SKM-1 (cell line): ENCODE measurements at regions not wholly inside any gene's neighbourhood (a gene's known extent, or its start where the extent isn't known, plus 50 kb on each side); places are given as distances from the start of the nearest gene placed in this dataset.
"Not testable (repeated sequence)": the region's sequence is repeated elsewhere in the genome, so short reads cannot be mapped to it uniquely, and the experiment has no call there.

Experiments
- DNase-seq: peaks from one replicate; lab custom pipeline; 2025; ENCODE audit not compliant: unreplicated experiment; lab: John Stamatoyannopoulos, UW

- not testable (repeated sequence) for DNase-seq
Observed at GRCh38 chr4:27075603-27076002, 215.0 kb downstream of the STIM2 start.

DNA sequence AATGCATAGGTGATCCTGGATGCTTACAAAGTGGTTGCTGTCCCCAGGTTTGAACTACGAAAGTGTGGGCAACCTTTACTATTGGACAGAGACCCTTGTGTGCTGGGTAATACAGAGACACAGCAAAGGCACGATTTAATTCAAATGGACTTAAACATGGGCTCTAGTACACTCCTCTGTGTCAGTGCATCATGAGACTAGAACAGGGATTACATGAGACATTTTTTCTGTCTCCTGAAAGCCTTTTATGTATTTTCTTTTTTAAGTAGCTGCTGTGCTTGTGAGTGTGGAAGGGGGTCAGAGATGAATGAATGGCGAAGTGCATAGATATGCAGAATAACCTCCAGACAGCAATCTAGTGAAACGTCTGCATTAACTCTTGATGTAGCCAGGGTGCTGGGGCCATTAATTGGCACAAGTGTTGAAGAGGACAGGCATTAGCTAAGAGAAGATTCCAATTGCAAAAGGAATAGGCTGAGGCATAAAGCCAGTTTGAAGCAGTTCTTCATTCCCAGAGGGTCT is 218.4 kb downstream of the STIM2 start:
- DNase-seq: no peak

DNA sequence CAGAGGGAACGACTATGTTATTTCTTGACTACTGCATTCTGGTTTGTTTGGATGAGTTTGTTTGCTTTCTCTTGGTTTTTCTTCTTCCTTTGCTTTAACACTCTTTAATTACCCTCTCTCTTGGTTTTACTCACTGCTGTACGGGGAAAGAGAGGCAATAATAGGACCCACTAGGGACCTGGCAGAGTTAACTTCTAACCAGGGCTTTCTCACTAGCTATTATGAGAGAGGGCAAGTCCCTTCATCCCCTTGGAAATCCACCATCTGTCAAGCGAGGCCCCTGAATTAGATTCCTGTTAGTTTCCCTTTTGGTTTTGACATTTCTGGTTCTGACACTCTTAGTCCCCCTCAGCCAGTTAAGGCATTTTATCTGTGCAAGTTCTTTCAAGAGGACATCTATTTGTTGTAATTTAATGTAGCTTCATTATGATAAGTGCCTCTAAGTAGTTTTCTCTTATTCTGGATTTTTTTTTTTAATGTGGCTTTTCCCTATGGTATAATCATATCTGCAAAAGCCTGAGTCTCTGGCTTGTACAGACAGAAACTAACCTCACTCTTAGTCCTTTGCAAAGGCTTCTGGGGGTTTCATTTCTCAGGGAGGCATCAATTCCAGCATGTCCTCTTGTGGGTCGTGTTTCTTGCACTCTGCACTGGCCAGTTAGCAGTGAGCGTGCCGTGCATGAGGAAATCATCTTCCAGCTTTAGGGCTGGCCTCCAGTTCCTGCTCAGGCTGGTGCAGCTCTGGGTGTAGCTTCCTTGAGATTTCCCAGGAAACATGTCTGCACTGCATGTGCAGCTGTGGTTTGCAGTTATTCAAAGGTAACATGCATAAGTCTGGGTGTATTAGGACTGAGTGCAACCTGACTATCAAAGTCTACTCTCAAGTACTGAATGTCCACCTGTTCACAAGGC is 221.3 kb downstream of the STIM2 start:
- no peak for DNase-seq

- DNase-seq: peak; percentile 52
Observed at GRCh38 chr4:27082776-27083175, 222.1 kb downstream of the STIM2 start.

- no peak for DNase-seq
Observed at GRCh38 chr4:27084685-27085361, 224.2 kb downstream of the STIM2 start.

GRCh38 chr4:27085396-27085795 is 224.8 kb downstream of the STIM2 start:
- no peak for DNase-seq

GRCh38 chr4:27087306-27088045 is 226.8 kb downstream of the STIM2 start:
- DNase-seq: no peak

- peak; percentile 39 for DNase-seq
Observed at GRCh38 chr4:27088491-27088890, 227.8 kb downstream of the STIM2 start.

GRCh38 chr4:27089186-27089585 is 228.5 kb downstream of the STIM2 start:
- no peak for DNase-seq

- no peak for DNase-seq
Observed at GRCh38 chr4:27090406-27090805, 229.8 kb downstream of the STIM2 start.

GRCh38 chr4:27094224-27094623 is 233.6 kb downstream of the STIM2 start:
- no peak for DNase-seq

DNA sequence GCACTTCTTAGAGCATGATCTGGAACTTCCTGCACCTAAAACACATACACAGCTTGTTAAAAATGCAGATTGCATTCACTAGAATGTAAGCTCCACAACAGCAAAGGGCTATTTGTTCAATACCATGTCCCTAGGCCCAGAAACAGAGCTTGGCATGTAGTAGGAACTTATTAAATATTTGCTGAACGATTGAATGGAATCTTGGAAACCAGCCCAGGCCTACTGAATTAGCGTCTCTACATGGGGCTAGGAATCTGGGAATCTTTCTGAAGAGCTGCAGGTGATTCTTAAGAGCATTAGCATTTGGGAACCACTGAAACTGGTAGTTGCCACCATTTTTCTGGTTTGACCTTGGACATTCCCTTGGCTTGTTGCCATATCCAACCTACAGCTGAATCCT is 234.1 kb downstream of the STIM2 start:
- no peak for DNase-seq

- DNase-seq: no peak
Observed at GRCh38 chr4:27096142-27096824, 235.6 kb downstream of the STIM2 start.

- no peak for DNase-seq
Observed at GRCh38 chr4:27098034-27098433, 237.4 kb downstream of the STIM2 start.

DNA sequence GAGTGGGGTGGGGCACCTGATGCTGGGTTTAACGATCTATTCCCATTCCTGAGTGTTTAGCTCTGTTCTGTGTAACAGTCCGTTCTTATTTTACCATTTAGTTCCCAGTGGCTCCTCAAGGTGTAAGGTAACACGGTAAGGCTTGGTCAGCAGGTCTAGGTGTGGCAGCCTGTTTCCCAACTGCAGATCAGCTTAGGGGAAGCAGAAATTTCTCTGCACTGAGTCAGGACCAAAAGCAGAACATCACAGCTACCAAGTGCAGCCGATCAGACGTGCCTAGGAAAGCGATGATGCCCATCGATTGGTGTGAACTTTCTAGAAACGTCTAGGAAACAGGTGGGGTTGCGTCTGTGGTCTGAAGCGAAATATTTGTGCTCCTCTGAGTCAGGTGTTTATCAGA is 240.1 kb downstream of the STIM2 start:
- DNase-seq: no peak

DNA sequence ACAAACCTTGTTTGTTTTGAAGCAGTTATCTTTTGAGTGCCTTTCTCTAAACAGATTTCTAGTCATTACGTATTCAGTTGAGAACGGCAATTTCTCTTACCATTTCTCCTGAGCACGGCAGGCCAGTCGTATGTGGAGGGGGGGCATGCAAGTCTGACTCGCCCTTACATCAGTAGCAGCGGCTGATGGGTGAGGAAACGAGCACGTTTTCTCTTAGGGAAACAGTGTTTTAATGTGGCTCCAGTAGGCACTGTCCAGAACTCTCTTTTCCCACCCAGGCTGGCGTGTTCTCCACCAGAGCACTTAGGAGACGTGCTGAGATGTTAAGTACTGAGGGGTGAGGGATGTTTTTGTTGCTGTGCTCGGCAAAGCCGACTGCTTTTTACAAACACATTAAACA is 240.5 kb downstream of the STIM2 start:
- DNase-seq: no peak

- DNase-seq: no peak
Observed at GRCh38 chr4:27101561-27101960, 240.9 kb downstream of the STIM2 start.

- no peak for DNase-seq
Observed at GRCh38 chr4:27111627-27112026, 251.0 kb downstream of the STIM2 start.

DNA sequence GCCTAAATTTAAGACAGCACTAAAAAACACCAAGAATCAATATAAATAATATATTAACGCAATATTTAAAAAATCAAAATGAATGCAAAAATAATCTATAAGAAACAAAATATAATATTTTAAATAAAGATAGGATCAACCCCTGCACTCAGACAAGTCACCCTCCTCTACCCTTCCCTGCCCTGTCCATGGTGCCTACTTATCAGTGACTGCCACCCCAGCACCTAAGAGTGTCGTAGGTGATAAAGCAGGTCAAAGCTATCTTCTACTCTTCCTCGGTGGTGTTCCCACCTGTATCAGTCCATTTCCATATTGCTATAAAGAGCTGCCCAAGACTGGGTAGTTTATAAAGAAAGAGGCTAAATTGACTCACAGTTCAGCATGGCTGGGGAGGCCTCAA is 251.9 kb downstream of the STIM2 start:
- no peak for DNase-seq

DNA sequence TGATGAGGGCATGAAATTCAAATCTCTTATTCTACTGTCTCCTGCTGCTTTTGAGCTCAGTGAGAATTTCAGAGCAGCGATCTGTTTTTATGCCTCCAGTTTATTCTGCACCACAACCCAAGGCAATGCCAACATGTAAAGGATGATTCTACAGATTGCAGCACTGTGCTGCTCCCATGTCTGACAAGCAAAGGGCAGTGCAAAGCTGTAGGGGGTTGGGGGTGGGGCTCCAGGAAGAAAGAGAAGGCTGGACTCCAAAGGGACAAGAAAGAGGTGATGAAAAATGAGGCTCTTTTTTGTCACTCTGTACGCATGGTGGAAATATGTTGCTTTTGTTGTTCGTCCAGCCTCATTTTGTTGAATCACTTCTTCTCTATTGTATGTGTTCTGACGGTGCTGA is 254.6 kb downstream of the STIM2 start:
- DNase-seq: no peak

DNA sequence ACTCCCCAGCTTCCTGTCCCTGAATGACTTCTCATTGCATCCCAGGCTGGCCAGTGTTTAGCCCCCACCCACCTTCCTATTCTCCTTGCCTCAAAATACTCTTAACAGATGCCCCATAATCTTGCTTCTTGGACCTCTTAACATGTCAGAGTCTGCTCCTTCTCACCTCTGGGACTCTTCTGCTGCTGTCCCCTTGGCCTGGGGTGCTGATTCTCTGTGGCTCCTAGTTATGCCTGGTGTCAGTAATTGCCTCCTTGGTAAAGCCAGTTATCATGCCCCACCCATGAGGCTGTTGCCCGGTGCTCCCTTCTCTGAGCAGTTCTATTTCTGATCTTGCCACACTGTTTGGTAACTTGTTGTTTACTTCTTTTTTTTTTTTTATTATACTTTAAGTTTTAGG is 256.8 kb downstream of the STIM2 start:
- DNase-seq: no peak
